HG03521 (cell line): ENCODE measurements at regions not wholly inside any gene's neighbourhood (a gene's known extent, or its start where the extent isn't known, plus 50 kb on each side); places are given as distances from the start of the nearest gene placed in this dataset.

ENCODE experiments used
- ATAC-seq: cut with Tn5 transposase; IDR thresholded peaks from one replicate; pipeline ENCODE4 v1.9.1; 2021; ENCODE audit warnings: mild to moderate bottlenecking, moderate library complexity; ENCODE audit not compliant: unreplicated experiment

DNA sequence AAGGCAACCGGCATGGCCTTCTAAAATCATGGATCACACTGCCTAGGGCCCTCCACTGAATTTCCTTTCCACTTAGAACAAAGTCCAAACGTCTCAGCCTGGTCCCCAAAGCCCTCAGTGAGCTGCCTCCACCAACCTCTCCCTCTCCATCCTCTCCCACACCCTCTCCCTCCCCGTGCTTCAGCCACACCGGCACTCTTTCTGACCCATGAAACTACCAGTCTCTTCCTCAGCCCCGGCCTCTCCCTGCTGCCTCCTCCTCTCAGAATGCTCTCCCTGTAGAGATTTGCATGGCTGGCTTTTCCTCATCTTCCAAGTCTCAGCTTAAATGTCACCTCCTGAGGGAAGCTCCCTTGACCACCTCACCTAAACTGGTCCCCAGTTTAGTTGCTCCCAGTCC, 219.0 kb upstream of the ZMIZ1 start:
- no peak for ATAC-seq

DNA sequence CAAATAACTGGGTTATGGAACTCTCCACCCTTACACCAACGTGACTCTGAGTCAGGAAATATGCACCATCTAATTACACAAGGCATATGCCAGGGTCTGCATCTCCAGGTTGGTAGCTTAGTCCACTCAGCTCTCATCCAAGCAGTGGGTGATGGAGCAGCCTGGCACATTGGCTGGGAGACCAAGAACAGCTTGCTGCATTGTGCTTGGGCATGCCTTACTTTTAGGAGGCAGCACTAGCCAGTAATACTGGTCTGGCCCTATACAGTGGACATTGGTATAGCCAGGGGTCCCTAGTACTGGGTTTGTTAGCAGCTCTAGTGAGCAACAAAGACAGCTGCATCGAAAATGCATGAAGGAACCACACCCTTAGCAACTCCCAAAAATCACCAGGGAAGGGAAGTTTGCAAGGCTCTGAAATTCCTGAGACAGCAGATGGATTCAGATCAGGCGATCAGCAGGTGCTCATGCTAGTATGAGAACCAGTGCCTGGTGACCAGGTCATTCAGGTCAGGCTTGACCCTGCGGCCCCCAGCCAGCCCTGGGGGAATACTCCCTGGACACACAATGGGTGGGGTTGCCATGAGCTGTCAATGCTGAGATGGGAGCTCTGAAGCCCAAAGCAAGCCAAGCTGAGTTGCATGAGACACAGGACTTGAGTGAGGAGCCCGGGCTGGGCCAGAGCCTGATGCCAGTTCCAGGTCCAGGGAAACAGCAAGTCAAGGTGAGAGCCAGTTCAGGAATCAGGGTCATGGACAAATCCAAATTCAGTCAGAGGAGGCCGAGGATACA, 217.9 kb upstream of the ZMIZ1 start:
- no peak for ATAC-seq

DNA sequence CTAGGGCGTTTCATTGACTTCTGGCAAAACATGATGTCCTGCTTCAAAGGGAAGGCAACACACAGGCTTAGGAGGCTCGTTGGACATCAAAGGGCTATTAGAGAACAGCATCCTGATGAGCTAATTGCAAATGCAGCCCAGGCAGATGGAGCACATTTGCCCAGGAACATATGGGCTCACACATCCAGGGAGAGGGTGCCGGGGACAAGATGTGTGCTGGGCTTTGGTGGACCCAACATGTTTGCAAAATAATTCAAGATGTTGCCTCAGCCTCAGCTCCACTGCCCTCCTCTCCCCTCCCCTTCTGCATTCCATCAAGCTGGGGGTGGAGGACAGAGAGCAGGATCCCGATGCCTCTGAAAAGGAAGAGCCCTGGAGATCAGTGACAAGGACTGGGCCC, 217.1 kb upstream of the ZMIZ1 start:
- no peak for ATAC-seq

DNA sequence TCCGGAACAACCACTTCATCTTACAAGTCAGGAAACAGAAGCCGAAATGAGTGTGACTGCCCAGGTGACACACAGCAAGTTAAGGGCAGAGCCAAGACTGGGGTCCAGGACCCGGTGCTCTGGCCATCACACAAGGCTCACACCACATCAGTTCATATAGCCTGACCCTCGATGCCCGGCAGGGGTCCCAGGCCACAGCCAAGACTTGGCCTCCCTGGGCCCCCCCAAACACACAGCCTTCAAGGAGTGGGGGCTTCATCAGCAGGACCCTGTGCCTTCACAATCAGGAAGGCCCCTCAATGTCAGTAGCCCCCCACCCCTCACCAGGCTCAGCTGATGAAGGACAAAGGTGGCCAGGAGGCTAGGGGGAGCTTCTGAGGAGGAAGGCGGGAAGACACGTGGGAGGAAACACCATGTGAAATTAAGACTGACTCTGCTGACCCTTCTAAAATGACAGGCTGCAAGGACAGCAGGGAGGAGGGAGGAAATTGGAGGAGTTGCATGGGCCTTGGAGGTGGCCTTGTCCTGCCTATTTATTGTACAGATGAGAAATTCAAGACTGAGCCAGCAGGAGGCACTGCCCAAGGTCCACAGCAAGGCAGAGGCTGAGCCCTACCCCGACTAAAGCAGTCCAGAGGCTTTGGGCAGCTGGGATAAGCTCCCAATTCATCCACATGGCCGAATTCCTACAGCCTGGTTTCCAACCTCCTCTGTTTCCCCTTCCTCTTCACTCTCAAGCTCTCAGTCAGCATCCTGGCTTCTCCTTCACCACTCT, 216.1 kb upstream of the ZMIZ1 start:
- no peak for ATAC-seq

DNA sequence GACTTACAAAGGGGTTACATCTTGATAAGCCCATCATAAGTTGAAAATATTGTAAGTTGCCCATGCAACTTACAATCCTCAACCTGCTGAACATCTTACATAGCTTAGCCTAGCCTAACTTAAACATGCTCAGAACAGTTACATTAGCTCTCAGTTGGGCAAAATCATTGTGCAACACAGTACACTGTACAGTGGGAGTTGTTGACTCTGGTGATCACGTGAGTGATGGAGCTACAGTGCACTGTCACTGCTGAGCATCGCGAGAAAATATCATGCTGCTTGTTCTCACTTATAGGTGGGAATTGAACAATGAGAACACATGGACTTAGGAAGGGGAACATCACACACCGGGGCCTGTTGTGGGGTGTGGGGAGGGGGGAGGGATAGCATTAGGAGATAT, 214.9 kb upstream of the ZMIZ1 start:
- no peak for ATAC-seq

DNA sequence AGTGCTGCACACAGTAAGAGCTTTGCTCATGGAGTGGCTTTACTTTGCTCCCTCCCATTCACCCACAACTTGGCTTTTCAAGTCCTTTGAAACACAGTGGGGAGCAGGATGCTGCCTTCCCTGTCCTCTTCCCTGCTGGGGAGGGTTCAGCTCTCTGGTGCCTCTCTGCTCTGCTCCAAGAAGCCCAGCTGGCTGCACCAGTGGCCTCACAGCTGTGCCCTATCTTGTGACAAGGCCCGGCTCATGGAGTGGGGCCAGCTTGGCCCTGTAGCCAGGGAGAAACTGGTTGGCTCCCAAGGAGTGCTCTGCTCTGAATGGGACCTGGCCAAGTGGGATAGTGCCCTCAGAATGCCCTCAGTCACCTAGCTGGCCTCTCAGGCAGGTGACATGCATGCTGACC, 212.3 kb upstream of the ZMIZ1 start:
- no peak for ATAC-seq

DNA sequence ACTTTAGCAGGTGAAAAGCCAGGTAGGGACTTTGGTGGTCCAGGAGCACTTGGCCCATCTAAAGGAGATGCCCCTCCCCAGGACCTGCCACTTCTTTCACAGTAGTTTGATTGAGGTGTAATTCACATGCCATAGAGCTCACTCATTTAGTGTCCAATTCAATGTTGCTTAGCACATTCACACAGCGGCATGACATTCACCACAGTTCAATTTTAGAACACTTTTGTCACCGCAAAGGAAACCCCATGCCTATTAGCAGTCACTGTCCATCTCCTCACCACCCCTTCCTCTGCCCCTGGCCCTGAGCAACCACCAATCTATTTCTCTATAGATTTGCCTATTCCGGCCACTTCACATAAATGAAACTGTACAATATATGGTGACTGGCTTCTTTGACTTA, 211.6 kb upstream of the ZMIZ1 start:
- ATAC-seq = no peak

DNA sequence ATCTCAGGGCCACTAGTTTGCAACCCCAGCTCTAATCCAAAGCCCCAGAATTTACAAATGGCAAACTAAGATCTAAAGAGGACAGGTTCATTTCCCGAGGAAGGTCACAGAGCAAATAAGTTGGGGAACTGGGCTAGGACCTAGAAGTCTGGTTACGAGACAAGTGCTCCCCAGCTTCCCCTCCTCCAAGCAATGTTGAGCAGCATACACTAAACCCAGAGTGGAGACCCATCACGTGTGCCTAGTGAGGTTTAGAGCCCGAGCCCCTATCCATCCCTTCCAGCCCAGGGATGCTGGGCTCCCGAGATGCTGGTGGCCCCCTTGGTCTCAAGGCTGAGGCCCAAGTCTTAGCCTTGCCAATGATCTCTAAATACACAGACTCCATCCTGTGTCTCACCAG, 209.5 kb upstream of the ZMIZ1 start:
- ATAC-seq = no peak

DNA sequence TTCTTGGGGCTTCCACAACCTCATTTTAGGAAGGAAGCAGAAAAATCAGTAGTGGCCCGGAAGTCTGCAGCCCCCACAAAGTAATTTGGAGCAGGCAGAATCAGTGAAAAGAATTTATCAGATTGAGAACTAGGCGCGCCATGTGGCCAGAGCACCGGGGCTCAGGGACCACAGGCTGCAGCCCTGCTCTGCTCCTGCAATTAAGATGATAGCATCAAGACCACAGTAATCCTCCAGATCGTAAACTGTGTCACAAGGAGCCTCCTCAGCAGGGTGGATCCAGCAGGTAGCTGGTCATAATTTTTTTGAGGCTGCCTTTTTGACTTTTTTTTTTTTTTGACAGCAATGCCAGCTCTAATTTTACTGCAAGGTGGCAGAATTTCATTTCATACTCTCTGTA, 209.0 kb upstream of the ZMIZ1 start:
- ATAC-seq = no peak

DNA sequence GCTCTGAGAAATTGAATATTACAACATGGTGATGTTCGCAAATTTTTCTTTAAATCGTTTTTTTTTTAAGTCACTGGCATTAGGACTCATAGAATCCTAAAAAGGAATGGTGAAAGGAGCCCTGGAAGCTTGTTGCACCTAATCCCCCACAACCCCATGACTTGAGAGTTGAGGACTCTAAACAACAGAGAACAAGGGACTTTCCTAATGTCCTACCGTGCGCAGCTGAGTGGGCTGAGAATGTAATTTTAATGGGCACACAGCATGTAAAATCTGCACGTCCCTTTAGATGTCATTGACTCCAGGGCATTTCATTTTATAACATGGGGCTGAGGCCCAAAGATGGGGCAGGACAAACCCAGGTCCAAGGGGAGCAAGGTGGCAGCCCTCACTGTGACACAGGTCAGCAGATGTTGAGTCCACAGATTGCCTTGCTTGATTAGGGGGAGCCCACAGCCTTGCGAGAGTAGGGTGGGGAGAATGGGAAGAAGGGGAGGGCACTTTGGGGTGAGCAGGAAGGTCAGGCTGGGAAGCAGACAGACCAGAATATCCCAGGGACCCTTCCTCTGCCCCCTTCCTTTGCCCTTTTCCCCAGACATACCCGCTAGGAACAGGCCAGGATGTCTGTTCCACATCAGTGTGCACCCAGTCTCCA, 208.4 kb upstream of the ZMIZ1 start:
- no peak for ATAC-seq

DNA sequence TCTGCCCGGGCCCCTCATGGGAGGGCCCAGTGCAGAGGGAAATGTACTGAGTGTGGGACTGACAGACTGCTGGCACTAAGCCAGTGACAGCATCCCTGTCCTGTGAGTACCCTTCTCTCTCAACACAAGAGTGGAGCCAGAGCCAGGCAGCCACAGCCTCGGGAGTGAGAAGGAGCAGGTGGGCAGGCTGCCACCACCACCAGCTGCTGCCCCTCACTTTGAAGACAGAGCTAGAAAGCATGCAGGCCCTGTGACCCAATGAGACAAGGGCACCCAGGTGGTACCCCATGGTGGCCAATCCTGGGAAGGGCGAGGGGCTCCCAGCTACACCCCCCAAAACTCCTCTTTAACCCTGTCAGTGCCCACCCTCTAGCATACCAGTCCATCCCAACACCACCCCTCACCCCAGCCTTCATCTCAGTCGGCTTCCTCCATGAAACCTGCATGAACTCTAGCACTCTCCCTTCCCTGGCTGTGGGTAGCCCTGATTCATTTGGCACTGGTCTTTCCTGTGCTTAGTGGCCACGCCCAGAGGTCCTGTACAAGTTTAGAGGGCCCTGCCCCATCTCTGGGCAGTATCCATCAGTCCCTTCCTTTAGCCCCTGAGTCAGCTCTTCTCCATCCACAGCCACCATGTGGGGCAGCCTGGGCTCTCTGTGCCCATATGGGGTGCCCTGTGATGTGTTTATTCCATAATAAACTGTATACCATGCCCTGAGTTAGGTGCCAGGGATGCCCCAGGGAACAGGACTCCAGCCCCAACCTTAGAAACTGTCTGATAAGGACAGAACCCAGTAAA, 207.0 kb upstream of the ZMIZ1 start:
- no peak for ATAC-seq

DNA sequence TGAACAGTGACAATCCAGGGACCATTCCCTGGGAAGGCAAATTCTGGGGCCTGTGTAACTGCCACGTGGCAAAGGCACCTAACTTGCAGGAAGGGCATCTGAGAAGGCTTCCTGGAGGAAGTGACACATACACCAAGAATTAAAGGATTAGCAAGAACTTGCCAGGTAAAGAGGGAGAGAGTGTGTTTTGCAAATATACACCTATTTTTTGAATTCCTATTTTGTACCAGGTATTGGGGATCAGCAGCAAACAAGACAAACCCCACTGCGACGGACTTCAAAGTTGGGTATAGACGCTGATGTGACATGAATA, 206.5 kb upstream of the ZMIZ1 start:
- no peak for ATAC-seq

DNA sequence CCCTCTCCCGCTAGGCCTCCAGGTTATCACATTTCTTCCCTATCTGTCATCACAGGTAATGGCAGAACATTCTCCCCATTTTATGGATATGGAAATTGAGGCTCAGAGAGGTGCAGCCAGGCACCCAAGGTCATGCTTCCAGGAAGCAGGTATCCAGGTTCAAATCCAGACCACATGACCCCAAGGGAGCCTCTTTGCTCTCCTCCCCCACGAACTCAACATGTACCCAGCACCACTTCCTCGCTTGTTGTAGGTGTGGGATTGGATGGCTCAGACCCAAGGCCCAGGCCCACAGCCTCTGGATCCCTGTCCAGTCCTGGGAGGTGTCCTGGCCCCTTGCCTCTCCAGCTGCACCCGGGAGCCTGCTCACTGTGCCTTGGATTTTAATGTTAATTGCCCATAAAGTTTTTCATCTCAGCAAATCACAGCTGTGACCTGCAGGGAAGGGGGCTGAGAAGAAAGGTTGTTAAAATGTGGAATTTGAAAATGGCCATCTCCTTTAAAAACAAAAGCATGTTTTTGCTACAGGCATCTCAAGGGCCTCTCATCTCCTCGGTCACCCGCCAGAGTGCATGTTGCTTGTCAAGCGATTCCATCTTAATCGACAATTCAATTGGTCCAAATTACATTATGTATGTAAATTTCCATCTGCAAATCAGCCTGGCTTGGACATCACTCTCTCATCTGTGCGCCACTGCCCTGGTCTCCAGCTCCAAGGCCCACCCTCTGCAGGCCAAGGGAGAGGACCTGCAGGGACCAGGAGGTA, 205.4 kb upstream of the ZMIZ1 start:
- no peak for ATAC-seq

DNA sequence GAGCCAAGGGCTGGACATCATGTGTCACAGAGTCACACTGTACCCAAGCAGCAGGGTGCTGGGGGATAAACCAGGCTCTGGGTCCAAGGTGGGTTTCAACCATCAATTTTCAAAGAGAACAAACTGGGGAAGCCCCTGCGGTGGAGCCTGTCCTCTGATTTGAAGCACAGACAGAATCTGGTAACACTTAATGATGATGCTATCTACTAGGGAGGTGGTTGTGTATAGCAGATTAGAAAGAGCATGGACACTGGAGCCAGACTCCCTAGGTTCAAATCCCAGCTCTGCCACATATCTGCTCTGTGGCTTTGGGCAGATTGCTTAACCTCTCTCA, 204.9 kb upstream of the ZMIZ1 start:
- no peak for ATAC-seq

DNA sequence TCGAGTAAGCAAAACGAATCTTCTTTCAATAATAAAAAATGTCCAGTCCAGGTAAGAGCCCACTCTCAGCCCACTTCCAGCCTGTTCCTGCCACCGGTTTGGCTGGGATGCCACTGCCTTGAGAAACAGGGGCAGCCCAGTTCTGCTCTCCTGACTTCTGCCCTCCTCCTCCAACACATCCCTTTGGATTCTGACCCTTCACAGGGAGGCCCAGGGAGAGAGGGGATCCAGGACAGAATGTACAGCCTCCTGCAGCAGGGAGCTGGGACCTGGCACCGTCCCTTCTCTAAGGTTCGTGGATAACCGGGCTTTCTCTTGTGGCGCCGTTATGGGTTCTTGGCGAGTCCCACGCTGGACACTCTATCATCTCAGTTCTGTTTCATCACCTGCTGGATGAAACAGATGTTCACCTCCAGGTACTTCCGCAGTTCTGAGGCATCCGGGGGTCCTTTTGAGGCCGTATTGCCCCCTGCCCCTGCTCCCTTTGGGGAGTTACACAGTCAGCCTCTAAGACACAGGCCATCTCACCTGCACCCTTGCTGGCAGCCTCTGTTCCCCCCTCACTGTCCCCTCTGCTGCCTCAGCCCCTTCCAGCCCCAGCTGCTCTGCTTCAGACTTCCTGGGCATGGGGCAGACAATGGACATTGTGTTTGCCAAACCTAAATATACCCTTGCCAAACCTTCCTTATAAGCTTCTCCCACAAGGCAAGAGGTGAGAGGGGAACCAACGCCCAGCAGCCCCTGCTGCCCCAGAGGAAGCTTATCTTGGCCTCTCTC, 203.8 kb upstream of the ZMIZ1 start:
- ATAC-seq = no peak

DNA sequence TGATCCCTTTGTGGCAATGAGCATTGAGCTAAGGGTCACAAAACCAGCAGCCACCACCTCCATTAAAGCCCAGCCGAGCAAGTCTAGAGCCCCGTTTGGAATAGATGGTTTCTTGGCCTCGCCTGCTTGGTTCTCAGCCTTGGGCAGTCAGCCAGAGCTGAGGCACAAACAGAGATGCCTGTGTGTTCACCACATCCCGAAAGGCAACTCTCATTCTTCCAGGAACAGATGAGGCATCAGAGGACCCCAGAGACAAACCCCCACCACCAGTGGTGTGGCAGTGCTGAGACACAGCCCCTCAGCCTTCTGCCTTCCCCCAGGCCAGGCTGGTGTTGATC, 203.3 kb upstream of the ZMIZ1 start:
- ATAC-seq = no peak

DNA sequence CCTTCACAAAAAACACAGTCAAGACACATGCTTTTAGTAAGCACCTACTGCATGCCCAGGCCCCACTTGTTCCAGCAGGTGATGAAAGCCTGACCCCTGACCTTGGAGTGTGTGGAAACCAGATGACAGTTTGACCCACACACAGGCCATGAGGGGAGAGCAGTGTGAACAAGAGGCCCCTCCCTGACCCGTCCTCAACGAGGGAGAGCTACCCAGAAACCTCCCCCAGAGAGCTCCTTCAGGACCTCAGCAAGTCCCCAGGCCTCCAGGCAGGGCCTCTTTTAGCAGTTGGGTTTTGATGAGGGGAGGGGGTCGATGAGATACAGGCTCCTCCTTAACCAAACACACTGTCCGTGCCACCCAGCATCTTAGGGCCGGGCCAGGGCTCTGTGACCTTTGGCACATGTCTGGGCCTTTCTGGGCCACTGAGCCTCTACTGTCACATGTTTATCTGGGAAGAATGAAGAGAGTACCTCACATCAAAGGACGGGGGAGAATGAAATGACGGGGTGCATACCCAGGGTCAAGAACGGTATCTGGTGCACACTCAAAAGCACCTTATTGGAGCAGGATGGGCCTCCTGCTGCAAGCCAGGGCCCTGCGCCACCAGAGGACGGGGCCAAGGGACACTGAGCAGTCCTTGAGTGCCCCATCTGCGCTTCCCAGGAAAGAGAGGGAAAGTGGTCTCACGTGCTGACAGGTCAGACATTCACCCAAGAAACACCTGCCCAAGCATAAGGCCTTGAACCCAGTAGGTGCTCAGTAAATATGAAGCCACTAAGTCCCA, 202.6 kb upstream of the ZMIZ1 start:
- ATAC-seq = no peak

DNA sequence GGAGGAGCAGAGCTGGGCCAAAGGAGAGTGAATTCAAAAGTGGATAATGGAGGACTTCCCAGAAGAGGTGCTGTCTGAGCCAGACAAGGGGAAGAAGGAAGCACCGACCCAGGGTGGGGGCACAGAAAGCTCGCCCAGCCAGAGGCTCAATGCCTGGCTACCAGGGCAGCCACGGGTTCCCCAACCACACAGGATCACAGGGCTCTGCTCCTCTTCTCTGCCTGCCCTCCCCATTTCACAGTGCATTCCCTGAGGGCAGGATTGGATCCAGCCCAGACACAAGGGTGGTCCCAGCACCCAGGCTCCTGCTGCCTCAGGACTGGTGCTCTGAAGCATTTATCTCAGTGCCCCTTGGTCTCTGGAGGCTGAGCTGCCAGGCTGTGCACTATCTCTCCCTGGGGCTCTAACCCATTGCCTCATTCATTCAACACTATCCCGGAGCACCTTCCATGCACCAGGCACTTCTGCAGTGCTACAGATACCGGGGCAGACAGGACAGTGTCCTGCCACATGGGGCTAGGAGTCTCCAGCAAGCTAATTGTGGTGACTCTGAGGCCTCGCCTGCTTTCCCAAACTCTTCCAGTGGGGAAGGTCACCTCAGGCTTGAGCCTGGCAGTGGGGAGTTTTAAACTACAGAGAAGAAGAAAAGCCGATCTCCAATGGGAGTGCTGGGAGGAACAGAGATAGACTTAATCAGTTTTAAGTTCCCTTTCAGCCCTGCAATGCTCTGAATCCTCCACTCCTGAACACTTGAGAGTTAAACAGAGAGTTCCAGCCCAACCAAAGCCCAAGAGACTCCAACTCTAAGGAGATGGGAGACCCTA, 201.8 kb upstream of the ZMIZ1 start:
- ATAC-seq = no peak

DNA sequence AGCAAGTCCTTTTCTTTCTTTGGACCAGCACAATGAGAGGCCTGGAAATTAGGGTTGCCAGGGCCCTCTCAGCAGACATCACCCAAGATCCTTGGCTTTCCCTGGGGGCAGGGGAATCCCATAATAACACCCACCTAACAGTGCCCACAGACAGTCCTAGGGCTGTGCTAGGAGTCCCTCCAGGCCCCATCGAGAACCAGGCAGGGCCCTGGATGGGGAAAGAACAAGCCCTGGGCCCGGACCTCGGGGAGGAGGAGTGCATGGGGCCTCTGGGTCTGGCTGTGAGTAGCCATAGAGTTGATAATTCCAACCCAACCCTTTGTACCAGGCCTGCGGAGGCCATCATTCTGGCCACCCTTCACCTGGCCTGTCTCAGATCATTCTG, 201.2 kb upstream of the ZMIZ1 start:
- ATAC-seq = no peak
